Esophagus muscularis mucosa (tissue), 4 donors: ENCODE measurements at regions not wholly inside any gene's neighbourhood (a gene's known extent, or its start where the extent isn't known, plus 50 kb on each side); places are given as distances from the start of the nearest gene placed in this dataset.

Source experiments
- EP300 ChIP-seq: sonication (generic); formaldehyde crosslinking; IDR thresholded peaks from one replicate; pipeline ENCODE4 v1.6.1; 2017; ENCODE audit warnings: antibody characterized with exemption
- POLR2A ChIP-seq: fragments of 450-650 bp; IDR thresholded peaks from one replicate; pipeline ENCODE4 v1.6.1; 2017; ENCODE audit warnings: antibody characterized with exemption, moderate library complexity, mild to moderate bottlenecking, low read depth
- TF ChIP-seq, protein P1 (sequence below), 3 experiments: fragments of 200-600 bp in 2 of 3; fragments of 450-650 bp in 1 of 3; sonication (generic) in 2 of 3; IDR thresholded peaks; one replicate each; pipeline ENCODE4 v1.5.1; 2017 to 2019; ENCODE audit warnings: antibody characterized with exemption in 3 of 3, mild to moderate bottlenecking in 2 of 3, moderate library complexity in 1 of 3

DNA sequence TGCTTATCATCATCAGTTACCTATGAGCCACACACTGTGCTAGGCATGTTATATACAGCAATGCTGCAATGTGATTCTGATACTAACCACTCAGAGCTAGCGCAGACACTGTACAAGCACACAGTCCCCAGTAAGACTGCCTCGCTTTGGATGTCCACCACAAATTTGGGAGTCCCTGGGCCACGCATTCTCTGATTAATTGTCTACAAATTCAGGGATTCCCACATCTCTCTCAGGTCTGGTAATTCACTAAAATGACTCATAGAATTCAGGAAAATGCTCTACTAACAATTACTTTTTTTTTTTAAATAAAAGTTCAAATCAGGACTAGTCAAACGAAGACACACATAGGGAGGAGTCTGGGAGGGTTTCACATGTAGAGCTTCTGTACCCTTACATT is 652.1 kb upstream of the AADAT start:
- TF ChIP-seq, protein P1, sequence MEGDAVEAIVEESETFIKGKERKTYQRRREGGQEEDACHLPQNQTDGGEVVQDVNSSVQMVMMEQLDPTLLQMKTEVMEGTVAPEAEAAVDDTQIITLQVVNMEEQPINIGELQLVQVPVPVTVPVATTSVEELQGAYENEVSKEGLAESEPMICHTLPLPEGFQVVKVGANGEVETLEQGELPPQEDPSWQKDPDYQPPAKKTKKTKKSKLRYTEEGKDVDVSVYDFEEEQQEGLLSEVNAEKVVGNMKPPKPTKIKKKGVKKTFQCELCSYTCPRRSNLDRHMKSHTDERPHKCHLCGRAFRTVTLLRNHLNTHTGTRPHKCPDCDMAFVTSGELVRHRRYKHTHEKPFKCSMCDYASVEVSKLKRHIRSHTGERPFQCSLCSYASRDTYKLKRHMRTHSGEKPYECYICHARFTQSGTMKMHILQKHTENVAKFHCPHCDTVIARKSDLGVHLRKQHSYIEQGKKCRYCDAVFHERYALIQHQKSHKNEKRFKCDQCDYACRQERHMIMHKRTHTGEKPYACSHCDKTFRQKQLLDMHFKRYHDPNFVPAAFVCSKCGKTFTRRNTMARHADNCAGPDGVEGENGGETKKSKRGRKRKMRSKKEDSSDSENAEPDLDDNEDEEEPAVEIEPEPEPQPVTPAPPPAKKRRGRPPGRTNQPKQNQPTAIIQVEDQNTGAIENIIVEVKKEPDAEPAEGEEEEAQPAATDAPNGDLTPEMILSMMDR (IDR thresholded peaks at IDR 0.05) = no peak
- no peak for TF ChIP-seq EP300
- no peak for TF ChIP-seq POLR2A
